ENCODE measurements at regions not wholly inside any gene's neighbourhood (a gene's known extent, or its start where the extent isn't known, plus 50 kb on each side); places are given as distances from the start of the nearest gene placed in this dataset.

GRCh38 chr9:106800701-106801270 is 62.2 kb upstream of the ZNF462 start:
- TF ChIP-seq SP1 (IDR thresholded peaks at IDR 0.05) (no peak), BHLHE40 (IDR thresholded peaks at IDR 0.05; ENCODE audit: borderline replicate concordance) (no peak), L3MBTL2 (conservative IDR thresholded peaks at IDR 0.05) (no peak), FOXA1 (IDR thresholded peaks at IDR 0.05) (no peak), ARNT (IDR thresholded peaks at IDR 0.05) (no peak), LEF1 (IDR thresholded peaks at IDR 0.05; ENCODE audit: borderline replicate concordance) (no peak), ELF4 (IDR thresholded peaks at IDR 0.05) (no peak), FOXM1 (IDR thresholded peaks at IDR 0.05; ENCODE audit: borderline replicate concordance) (no peak), PKNOX1 (IDR thresholded peaks at IDR 0.05) (no peak), SUZ12 (IDR thresholded peaks at IDR 0.05) (no peak), HDGF (IDR thresholded peaks at IDR 0.05; ENCODE audit: borderline replicate concordance) (no peak), NFRKB (IDR thresholded peaks at IDR 0.05) (no peak), TARDBP (IDR thresholded peaks at IDR 0.05) (no peak), FOXK2 (IDR thresholded peaks at IDR 0.05) (no peak)
